CD4-positive, alpha-beta T cell (primary cell): ENCODE measurements at regions not wholly inside any gene's neighbourhood (a gene's known extent, or its start where the extent isn't known, plus 50 kb on each side); places are given as distances from the start of the nearest gene placed in this dataset.
"Not testable (repeated sequence)": the region's sequence is repeated elsewhere in the genome, so short reads cannot be mapped to it uniquely, and the experiment has no call there.

Source experiments
- ATAC-seq: fragments of 200-7000 bp; cut with Tn5 transposase; one replicate; pipeline ENCODE4 v1.10.0; 2022; ENCODE audit warnings: mild to moderate bottlenecking; ENCODE audit not compliant: poor library complexity
- CTCF ChIA-PET: fragments of 350-600 bp; sonication (Branson Sonifier 250); formaldehyde crosslinking; loops from one replicate; lab custom pipeline; 2021; ENCODE audit warnings: antibody characterized with exemption, inconsistent platforms; lab: Charles Lee
- POLR2A ChIA-PET: fragments of 350-600 bp; sonication (Branson Sonifier 250); formaldehyde crosslinking; loops from one replicate; lab custom pipeline; 2021; ENCODE audit warnings: antibody characterized with exemption, inconsistent platforms; lab: Charles Lee
- DNase-seq, 14 experiments: peaks; one replicate each; pipeline ENCODE4 v3.0.0-alpha.2; 2013 to 2020; ENCODE audit warnings: mixed read lengths in 2 of 14
- H3K27ac ChIP-seq, 2 donors: one replicate each; pipeline versions ENCODE4 v1.5.1 to v1.7.0; 2013; ENCODE audit warnings: low read length in 2 of 2, low read depth in 1 of 2, mild to moderate bottlenecking in 1 of 2
- H3K27me3 ChIP-seq, 2 experiments: 1 replicate in 1 of 2; 2 replicates in 1 of 2; pipeline versions ENCODE4 v1.6.1 to v1.7.0; 2013; ENCODE audit warnings: low read length in 2 of 2, control low read depth in 1 of 2, mild to moderate bottlenecking in 1 of 2, moderate library complexity in 1 of 2; ENCODE audit not compliant: insufficient read depth in 2 of 2, control insufficient read depth in 1 of 2
- H3K36me3 ChIP-seq: one replicate; pipeline ENCODE4 v1.6.1; 2013; ENCODE audit warnings: low read length, control low read depth; ENCODE audit not compliant: insufficient read depth
- H3K4me1 ChIP-seq: one replicate; pipeline ENCODE4 v1.6.1; 2013; ENCODE audit warnings: low read length, control low read depth; ENCODE audit not compliant: insufficient read depth
- H3K4me3 ChIP-seq: one replicate; pipeline ENCODE4 v1.5.1; 2013; ENCODE audit warnings: mild to moderate bottlenecking, low read length, moderate library complexity
- H3K9me3 ChIP-seq, 2 experiments: 1 replicate in 1 of 2; 2 replicates in 1 of 2; pipeline versions ENCODE4 v1.6.1 to v1.7.0; 2013; ENCODE audit warnings: low read length in 2 of 2, mild to moderate bottlenecking in 2 of 2, control low read depth in 1 of 2, moderate library complexity in 1 of 2; ENCODE audit not compliant: control insufficient read depth in 1 of 2, insufficient read depth in 1 of 2
- H3K27ac Mint-ChIP-seq: one replicate; pipeline ENCODE4 v1.8.0; 2020; ENCODE audit warnings: mixed read lengths
- H3K27me3 Mint-ChIP-seq: one replicate; pipeline ENCODE4 v1.8.0; 2021; ENCODE audit warnings: mixed read lengths
- H3K36me3 Mint-ChIP-seq: one replicate; pipeline ENCODE4 v1.8.0; 2021; ENCODE audit warnings: low read depth, mixed read lengths
- H3K4me1 Mint-ChIP-seq: one replicate; pipeline ENCODE4 v1.8.0; 2021; ENCODE audit warnings: low read depth, mixed read lengths
- H3K4me3 Mint-ChIP-seq: one replicate; pipeline ENCODE4 v1.8.0; 2020; ENCODE audit warnings: mild to moderate bottlenecking, mixed read lengths
- H3K9me3 Mint-ChIP-seq: one replicate; pipeline ENCODE4 v1.8.0; 2020; ENCODE audit warnings: mixed read lengths
- CTCF ChIP-seq: fragments of 200-600 bp; IDR thresholded peaks from one replicate; pipeline ENCODE4 v1.8.0; 2022; ENCODE audit warnings: antibody characterized with exemption, mild to moderate bottlenecking
- intact Hi-C, 2 experiments: fragments of 100-400 bp; cut with DNase I in 1 of 2; cut with micrococcal nuclease in 1 of 2; formaldehyde crosslinking; loops; one replicate each; pipeline versions ENCODE4 v1.15.1 to v1.9.0; 2023 to 2025; cut with DNase I, micrococcal nuclease

GRCh38 chr3:184456476-184456875, 76.6 kb downstream of the CHRD start:
- no peak for TF ChIP-seq CTCF
- Mint-ChIP-seq H3K27me3 (peaks cover 6% of the 10 kb centered on the region), H3K27ac (no peak overlapping the region), H3K4me3 (no peak overlapping the region), H3K36me3 (no peaks in the 10 kb centered on the region), H3K9me3 (no peaks in the 10 kb centered on the region), H3K4me1 (no peaks in the 10 kb centered on the region)
- Histone ChIP-seq H3K4me3 (no peak overlapping the region), H3K27me3 (peaks cover 0 to 5% of the 10 kb centered on the region in 2 experiments), H3K27ac (no peak overlapping the region), H3K4me1 (no peaks in the 10 kb centered on the region), H3K9me3 (no peaks in the 10 kb centered on the region), H3K36me3 (no peaks in the 10 kb centered on the region)
- ChIA-PET CTCF (no interaction called here), POLR2A (no interaction called here)
- intact Hi-C loops = no loop called here
- no peak for DNase-seq
- ATAC-seq = no peak

DNA sequence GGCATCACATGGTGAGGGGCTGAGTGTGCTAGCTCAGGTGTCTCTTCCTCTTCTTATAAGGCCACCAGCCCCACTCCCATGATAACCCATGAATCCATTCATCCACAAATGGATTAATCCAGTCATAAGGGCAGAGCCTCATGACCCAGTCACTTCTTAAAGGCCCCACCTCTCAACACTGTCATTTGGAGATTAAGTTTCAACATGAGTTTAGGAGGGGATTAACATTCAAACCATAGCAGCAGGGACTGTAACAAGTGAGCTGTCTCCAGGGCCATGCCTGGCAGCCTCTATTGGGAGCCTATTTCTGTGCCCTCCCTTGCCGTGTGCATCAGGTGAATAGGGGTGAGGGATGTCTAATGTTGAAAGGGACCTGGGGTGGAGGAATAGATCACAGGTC, 77.5 kb downstream of the CHRD start:
- no peak overlapping the region for H3K27ac ChIP-seq
- Mint-ChIP-seq H3K27ac (no peak overlapping the region), H3K27me3 (peaks cover 6% of the 10 kb centered on the region), H3K4me3 (no peak overlapping the region), H3K9me3 (no peaks in the 10 kb centered on the region), H3K36me3 (no peaks in the 10 kb centered on the region), H3K4me1 (no peaks in the 10 kb centered on the region)
- no peak for TF ChIP-seq CTCF
- intact Hi-C loops = no loop called here
- ChIA-PET POLR2A (no interaction called here), CTCF (no interaction called here)
- peaks cover 0 to 5% of the 10 kb centered on the region in 2 experiments for H3K27me3 ChIP-seq
- no peaks in the 10 kb centered on the region for H3K36me3 ChIP-seq
- DNase-seq (no peak), ATAC-seq (no peak)
- no peak overlapping the region for H3K4me3 ChIP-seq
- no peaks in the 10 kb centered on the region for H3K4me1 ChIP-seq
- H3K9me3 ChIP-seq = no peaks in the 10 kb centered on the region

DNA sequence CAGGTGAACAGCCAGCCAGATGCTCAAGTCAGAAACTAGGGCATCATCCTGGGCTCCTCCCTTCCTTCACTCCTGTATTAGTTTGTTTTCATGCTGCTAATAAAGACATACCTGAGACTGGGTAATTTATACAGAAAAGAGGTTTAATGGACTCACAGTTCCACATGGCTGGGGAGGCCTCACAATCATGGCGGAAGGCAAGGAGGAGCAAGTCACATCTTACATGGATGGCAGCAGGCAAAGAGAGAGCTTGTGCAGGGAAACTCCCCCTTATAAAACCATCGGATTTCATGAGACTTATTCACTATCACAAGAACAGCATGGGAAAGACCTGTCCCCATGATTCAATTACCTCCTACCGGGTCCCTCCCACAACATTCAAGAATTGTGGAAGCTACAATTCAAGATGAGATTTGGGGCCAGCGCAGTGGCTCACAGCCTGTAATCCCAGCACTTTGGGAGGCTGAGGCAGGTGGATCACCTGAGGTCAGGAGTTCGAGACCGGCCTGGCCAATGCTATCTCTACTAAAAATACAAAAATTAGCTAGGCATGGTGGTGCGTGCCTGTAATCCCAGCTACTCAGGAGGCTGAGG, 78.0 kb downstream of the CHRD start:
- H3K4me1 ChIP-seq, CTCF ChIA-PET, H3K9me3 ChIP-seq, H3K4me3 Mint-ChIP-seq, H3K27me3 ChIP-seq, DNase-seq, H3K4me3 ChIP-seq, H3K36me3 ChIP-seq, POLR2A ChIA-PET, H3K9me3 Mint-ChIP-seq, H3K27me3 Mint-ChIP-seq, H3K36me3 Mint-ChIP-seq, H3K27ac Mint-ChIP-seq, ATAC-seq, H3K4me1 Mint-ChIP-seq, intact Hi-C loops, H3K27ac ChIP-seq: not testable (repeated sequence)

- Histone ChIP-seq H3K4me3 (no peak overlapping the region), H3K9me3 (no peaks in the 10 kb centered on the region), H3K4me1 (no peaks in the 10 kb centered on the region), H3K36me3 (no peaks in the 10 kb centered on the region), H3K27ac (no peak overlapping the region), H3K27me3 (peaks cover 0 to 3% of the 10 kb centered on the region in 2 experiments)
- DNase-seq (peak in 1 of 14 experiments; percentile 21), ATAC-seq (no peak)
- ChIA-PET CTCF (no interaction called here), POLR2A (no interaction called here)
- Mint-ChIP-seq H3K4me3 (no peak overlapping the region), H3K36me3 (no peaks in the 10 kb centered on the region), H3K27ac (no peak overlapping the region), H3K4me1 (no peaks in the 10 kb centered on the region), H3K9me3 (no peaks in the 10 kb centered on the region), H3K27me3 (peaks cover 5% of the 10 kb centered on the region)
- TF ChIP-seq CTCF = no peak
- intact Hi-C loops = no loop called here
Observed at GRCh38 chr3:184459355-184459754, 79.5 kb downstream of the CHRD start.
